ENCODE measurements at regions not wholly inside any gene's neighbourhood (a gene's known extent, or its start where the extent isn't known, plus 50 kb on each side); places are given as distances from the start of the nearest gene placed in this dataset.

DNA sequence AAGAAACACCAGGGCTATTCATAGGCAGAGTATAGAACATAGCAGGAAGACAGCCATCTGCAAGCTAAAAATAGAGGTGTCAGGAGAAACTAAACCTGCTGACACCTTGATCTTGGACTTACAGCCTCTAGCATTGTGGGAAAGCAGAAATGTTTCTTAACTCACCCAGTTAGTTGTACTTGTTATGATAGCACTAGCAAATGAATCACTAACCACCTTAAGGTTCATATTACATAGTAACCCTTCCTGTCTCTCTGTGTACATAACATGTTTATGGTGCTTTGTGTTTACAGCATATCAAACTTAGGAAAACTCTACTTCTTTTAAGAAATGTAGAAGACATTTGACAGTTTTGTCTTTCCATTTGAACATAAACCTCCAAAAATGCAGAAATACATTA lies 1031.3 kb downstream of the FSCB start:
- Histone ChIP-seq H4K8ac (ENCODE audit: low read depth in 2 of 2, low read length in 2 of 2) (no peak overlapping the region), H3K9me3 (ENCODE audit: control insufficient read depth, insufficient read depth, low read length) (no peaks in the 10 kb centered on the region), H2AFZ (replicated peaks; ENCODE audit: low read length, poor library complexity) (no peak overlapping the region), H2AK9ac (replicated peaks; ENCODE audit: low read depth, low read length, poor library complexity) (no peak overlapping the region), H3K4me1 (ENCODE audit: control insufficient read depth, insufficient read depth, low read length) (no peaks in the 10 kb centered on the region), H4K91ac (ENCODE audit: insufficient read depth, low read depth, low read length) (no peak overlapping the region), H3K9me1 (ENCODE audit: insufficient read depth, low read length) (no peaks in the 10 kb centered on the region), H2BK20ac (ENCODE audit: low read depth, low read length) (no peak overlapping the region), H3K4ac (ENCODE audit: low read depth, low read length) (no peak overlapping the region), H4K20me1 (ENCODE audit: insufficient read depth, low read length) (no peaks in the 10 kb centered on the region), H3K18ac (ENCODE audit: low read depth, low read length) (no peak overlapping the region), H3K9ac (ENCODE audit: low read depth, low read length) (no peak overlapping the region), H3K56ac (ENCODE audit: extremely low read depth, insufficient read depth, low read length) (no peak overlapping the region), H3K23ac (ENCODE audit: low read depth, low read length) (no peak overlapping the region), H3K79me1 (ENCODE audit: low read depth in 1 of 2, low read length in 2 of 2) (no peaks in the 10 kb centered on the region), H3K36me3 (ENCODE audit: control insufficient read depth, insufficient read depth, low read length) (no peaks in the 10 kb centered on the region), H3K27ac (ENCODE audit: insufficient read depth, low read length) (no peak overlapping the region), H3K4me3 (ENCODE audit: insufficient read depth, low read depth, low read length) (no peak overlapping the region), H3K14ac (replicated peaks; ENCODE audit: low read depth, low read length) (no peak overlapping the region), H2BK15ac (ENCODE audit: low read depth, low read length) (no peak overlapping the region), H3K4me2 (ENCODE audit: low read depth, low read length) (no peak overlapping the region), H3K27me3 (ENCODE audit: control insufficient read depth, insufficient read depth, low read length) (no peaks in the 10 kb centered on the region), H2BK120ac (ENCODE audit: low read depth, low read length) (no peak overlapping the region), H4K5ac (ENCODE audit: low read depth, low read length) (no peak overlapping the region), H2BK5ac (ENCODE audit: low read depth, low read length, poor library complexity, severe bottlenecking) (no peak overlapping the region), H2AK5ac (ENCODE audit: low read depth, low read length) (no peak overlapping the region)
- in situ Hi-C loops (cut with MboI; ENCODE audit: low sequenced_read_pairs) (no loop called here), intact Hi-C loops (cut with micrococcal nuclease) (no loop called here), dilution Hi-C loops (cut with HindIII; ENCODE audit: low sequenced_read_pairs, unreplicated experiment) (no loop called here)
- ATAC-seq (ENCODE audit: low read depth): no peak
- TF ChIP-seq, protein P1, sequence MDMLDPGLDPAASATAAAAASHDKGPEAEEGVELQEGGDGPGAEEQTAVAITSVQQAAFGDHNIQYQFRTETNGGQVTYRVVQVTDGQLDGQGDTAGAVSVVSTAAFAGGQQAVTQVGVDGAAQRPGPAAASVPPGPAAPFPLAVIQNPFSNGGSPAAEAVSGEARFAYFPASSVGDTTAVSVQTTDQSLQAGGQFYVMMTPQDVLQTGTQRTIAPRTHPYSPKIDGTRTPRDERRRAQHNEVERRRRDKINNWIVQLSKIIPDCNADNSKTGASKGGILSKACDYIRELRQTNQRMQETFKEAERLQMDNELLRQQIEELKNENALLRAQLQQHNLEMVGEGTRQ (IDR thresholded peaks at IDR 0.05; ENCODE audit: low read depth, low read length): no peak
- no peak for TF ChIP-seq MAFK (IDR thresholded peaks at IDR 0.05; ENCODE audit: low read depth, low read length)
- TF ChIP-seq RFX5 (IDR thresholded peaks at IDR 0.05; ENCODE audit: low read depth, low read length): no peak
- TF ChIP-seq CHD1 (IDR thresholded peaks at IDR 0.05; ENCODE audit: low read depth, low read length): no peak
- TF ChIP-seq MAZ (IDR thresholded peaks at IDR 0.05; ENCODE audit: borderline replicate concordance, low read depth, low read length): no peak
- TF ChIP-seq SMC3 (IDR thresholded peaks at IDR 0.05; ENCODE audit: low read depth, low read length): no peak
- no peak for TF ChIP-seq FOS (IDR thresholded peaks at IDR 0.05; ENCODE audit: low read depth, low read length)
- no peak for TF ChIP-seq POLR2A (IDR thresholded peaks at IDR 0.05; ENCODE audit: low read depth, low read length)
- TF ChIP-seq MXI1 (IDR thresholded peaks at IDR 0.05; ENCODE audit: borderline replicate concordance, low read depth, low read length): no peak
- no peak for TF ChIP-seq CTCF (conservative IDR thresholded peaks at IDR 0.05; ENCODE audit: low read depth, low read length)
- TF ChIP-seq RAD21 (IDR thresholded peaks at IDR 0.05; ENCODE audit: low read length): no peak
- no peak for TF ChIP-seq CEBPB (IDR thresholded peaks at IDR 0.05; ENCODE audit: low read depth, low read length)
- TF ChIP-seq BHLHE40 (IDR thresholded peaks at IDR 0.05; ENCODE audit: low read depth, low read length): no peak
- no peak for TF ChIP-seq ELK1 (IDR thresholded peaks at IDR 0.05; ENCODE audit: borderline replicate concordance, low read depth, low read length)
- no peak for TF ChIP-seq NFE2L2 (IDR thresholded peaks at IDR 0.05; ENCODE audit: low read depth, low read length)
- TF ChIP-seq RCOR1 (IDR thresholded peaks at IDR 0.05; ENCODE audit: insufficient replicate concordance, low read length): no peak
- ChIA-PET POLR2A (ENCODE audit: unreplicated experiment) (no interaction called here), CTCF (no interaction called here)
- no peak for DNase-seq
- no TSS peak for BruUV-seq (replicated peaks)
